K562 (cell line): ENCODE measurements at regions not wholly inside any gene's neighbourhood (a gene's known extent, or its start where the extent isn't known, plus 50 kb on each side); places are given as distances from the start of the nearest gene placed in this dataset.
A peak's percentile ranks its signal among the peaks of the same experiment; 100 is the strongest.

Source experiments
- ATAC-seq: fragments of 200-7000 bp; cut with Tn5 transposase; 3 replicates; pipeline ENCODE4 v1.9.1; 2020; ENCODE audit warnings: moderate library complexity
- BruUV-seq: library from RNA; stranded (reverse); fragments of 400-500 nt; replicated peaks from 2 replicates; lab custom pipeline; 2021; lab: Mats Ljungman, UMichigan
- CTCF ChIA-PET: fragments of 300-600 bp; formaldehyde crosslinking; extraction: SDS; loops from one replicate; lab custom pipeline; 2021; ENCODE audit warnings: low intra/inter-chr PET ratio; lab: Yijun Ruan, JAX
- POLR2A ChIA-PET: fragments of 300-600, 350-650 bp; sonication (Branson Sonifier 250); formaldehyde crosslinking; extraction: SDS; loops from one replicate; lab custom pipeline; 2021; ENCODE audit warnings: antibody characterized with exemption, inconsistent platforms; lab: Yijun Ruan, JAX
- DNase-seq, 4 experiments: peaks; one replicate each; pipeline versions ENCODE4 v3.0.0 to v3.0.0-alpha.2; 2011 to 2018; ENCODE audit warnings: low spot score in 3 of 4, mixed read lengths in 3 of 4; ENCODE audit errors: extremely low read depth in 1 of 4
- FAIRE-seq: peaks from 2 replicates; lab custom pipeline; 2011; peaks lifted over from hg19 to GRCh38; lab: Jason Lieb, UNC
- H2AFZ ChIP-seq: 2 replicates; pipeline ENCODE4 v1.6.0; 2011; ENCODE audit warnings: low read depth, low read length, control low read depth, inconsistent platforms
- H3K27ac ChIP-seq: fragments of 200-600 bp; 3 replicates; pipeline ENCODE4 v1.8.0; 2011; ENCODE audit warnings: low read depth, mild to moderate bottlenecking, control low read depth, inconsistent platforms, low read length, moderate library complexity, mixed read lengths; ENCODE audit errors: extremely low read depth
- H3K27me3 ChIP-seq, 2 experiments: fragments of 300-600 bp in 1 of 2; 2 replicates in 1 of 2; 3 replicates in 1 of 2; pipeline versions ENCODE4 v1.6.0 to v1.8.0; 2011; ENCODE audit warnings: inconsistent platforms in 2 of 2, low read length in 2 of 2, mild to moderate bottlenecking in 1 of 2, mixed read lengths in 1 of 2, moderate library complexity in 1 of 2; ENCODE audit not compliant: control insufficient read depth in 2 of 2, insufficient read depth in 2 of 2
- H3K36me3 ChIP-seq: fragments of 300-600 bp; 3 replicates; pipeline ENCODE4 v1.8.0; 2011; ENCODE audit warnings: mild to moderate bottlenecking, low read length, inconsistent platforms; ENCODE audit not compliant: control insufficient read depth, insufficient read depth
- H3K4me1 ChIP-seq, 2 experiments: fragments of 200-600 bp in 1 of 2; replicated peaks in 1 of 2; 2 replicates in 1 of 2; 3 replicates in 1 of 2; pipeline versions ENCODE4 v1.5.1 to v1.8.0; 2011; ENCODE audit warnings: inconsistent platforms in 2 of 2, low read length in 2 of 2, mild to moderate bottlenecking in 1 of 2, mixed read lengths in 1 of 2, moderate library complexity in 1 of 2; ENCODE audit not compliant: control insufficient read depth in 2 of 2, insufficient read depth in 2 of 2
- H3K4me2 ChIP-seq: 2 replicates; pipeline ENCODE4 v1.6.1; 2011; ENCODE audit warnings: low read length, control low read depth, inconsistent platforms, mixed read lengths; ENCODE audit not compliant: insufficient read depth
- H3K4me3 ChIP-seq: fragments of 200-600 bp; sonication (generic), shearing (Covaris generic); 2 replicates; pipeline ENCODE4 v1.5.1; 2016; ENCODE audit warnings: control low read depth, inconsistent platforms
- H3K79me2 ChIP-seq: fragments of 200-600 bp; 3 replicates; pipeline ENCODE4 v1.8.0; 2011; ENCODE audit warnings: low read length, inconsistent platforms; ENCODE audit not compliant: control insufficient read depth, insufficient read depth
- H3K9ac ChIP-seq, 2 experiments: 2 replicates each; pipeline versions ENCODE4 v1.6.0 to v1.6.1; 2011; ENCODE audit warnings: low read depth in 2 of 2, low read length in 2 of 2, control low read depth in 1 of 2, inconsistent platforms in 1 of 2, mild to moderate bottlenecking in 1 of 2, mixed read lengths in 1 of 2; ENCODE audit not compliant: insufficient read depth in 1 of 2
- H3K9me1 ChIP-seq: one replicate; pipeline ENCODE4 v1.6.0; 2011; ENCODE audit warnings: inconsistent platforms, mild to moderate bottlenecking, low read length, moderate library complexity; ENCODE audit not compliant: control insufficient read depth, insufficient read depth
- H3K9me3 ChIP-seq: replicated peaks from 2 replicates; pipeline ENCODE4 v1.5.1; 2011; ENCODE audit warnings: low read depth, low read length, inconsistent platforms; ENCODE audit not compliant: control insufficient read depth, insufficient read depth
- H4K20me1 ChIP-seq: replicated peaks from 2 replicates; pipeline ENCODE4 v1.6.1; 2011; ENCODE audit warnings: low read length, inconsistent platforms, mixed read lengths; ENCODE audit not compliant: control insufficient read depth, insufficient read depth
- ARID1B ChIP-seq: fragments of 450-650 bp; IDR thresholded peaks from 2 replicates; pipeline ENCODE4 v1.6.1; 2016; ENCODE audit warnings: antibody characterized with exemption, mild to moderate bottlenecking, inconsistent platforms
- ETV5 ChIP-seq: sonication (generic); formaldehyde crosslinking; IDR thresholded peaks from 2 replicates; pipeline ENCODE4 v1.4.0; 2020; ENCODE audit warnings: low read depth, mild to moderate bottlenecking, missing genetic modification reagents
- FOSL1 ChIP-seq: fragments of 200-800 bp; sonication (Bioruptor generic); conservative IDR thresholded peaks from 2 replicates; pipeline ENCODE4 v1.6.1; 2016; ENCODE audit warnings: missing genetic modification characterization, missing compliant biosample characterization
- MEF2A ChIP-seq: IDR thresholded peaks from 2 replicates; pipeline ENCODE4 v1.6.1; 2011; ENCODE audit warnings: low read depth, mild to moderate bottlenecking, low read length, moderate library complexity; ENCODE audit not compliant: control insufficient read depth
- PHF20 ChIP-seq: fragments of 450-650 bp; IDR thresholded peaks from 2 replicates; pipeline ENCODE4 v1.6.1; 2018; ENCODE audit not compliant: partially characterized antibody
- SMAD2 ChIP-seq: fragments of 150-350 bp; IDR thresholded peaks from 2 replicates; pipeline ENCODE4 v1.6.1; 2014; ENCODE audit warnings: low read depth, mild to moderate bottlenecking, low read length
- SMARCA5 ChIP-seq: fragments of 450-650 bp; IDR thresholded peaks from 2 replicates; pipeline ENCODE4 v1.6.1; 2016
- TAF1 ChIP-seq: IDR thresholded peaks from 2 replicates; pipeline ENCODE4 v1.6.1; 2011; ENCODE audit warnings: mild to moderate bottlenecking, low read length, moderate library complexity; ENCODE audit not compliant: insufficient read depth, control insufficient read depth, severe bottlenecking; ENCODE audit errors: extremely low read depth
- ZBTB17 ChIP-seq: fragments of 450-650 bp; formaldehyde crosslinking; IDR thresholded peaks from 2 replicates; pipeline ENCODE4 v1.4.0; 2020; ENCODE audit warnings: mild to moderate bottlenecking
- ZFX ChIP-seq: sonication (generic); formaldehyde crosslinking; IDR thresholded peaks from 2 replicates; pipeline ENCODE4 v1.8.0; 2022; ENCODE audit warnings: mild to moderate bottlenecking, missing genetic modification reagents, moderate library complexity
- ZNF175 ChIP-seq: fragments of 200-800 bp; sonication (Bioruptor generic); IDR thresholded peaks from 2 replicates; pipeline ENCODE4 v1.6.1; 2016; ENCODE audit warnings: low read depth, mild to moderate bottlenecking, missing genetic modification characterization, missing compliant biosample characterization
- ZNF384 ChIP-seq: IDR thresholded peaks from 2 replicates; pipeline ENCODE4 v1.6.1; 2012; ENCODE audit warnings: low read depth, low read length, improper control_type of control experiment
- ZNF584 ChIP-seq: fragments of 200-800 bp; sonication (Bioruptor generic); IDR thresholded peaks from 2 replicates; pipeline ENCODE4 v1.6.1; 2016; ENCODE audit warnings: low read depth, mild to moderate bottlenecking, missing genetic modification characterization, missing compliant biosample characterization
- ZNF79 ChIP-seq: fragments of 250-450 bp; sonication (Bioruptor Pico); IDR thresholded peaks from 2 replicates; pipeline ENCODE4 v1.4.0; 2020; ENCODE audit warnings: low read depth, mild to moderate bottlenecking, moderate library complexity
- WGBS: fragments of 100-300 bp; shearing (Covaris generic); methylation state at CpG from one replicate; pipeline ENCODE4 v1.1.6; 2016; ENCODE audit warnings: low coverage, mixed read lengths; ENCODE audit not compliant: insufficient coverage; ENCODE audit errors: missing lambda C conversion rate; 5-methylcytosine and 5-hydroxymethylcytosine counted together
- in situ Hi-C: fragments of 300-500 bp; cut with MboI; formaldehyde crosslinking; loops from 4 replicates; pipeline ENCODE4 v1.15.0; 2018; ENCODE audit warnings: inconsistent platforms, mixed read lengths
- intact Hi-C: fragments of 100-400 bp; cut with micrococcal nuclease; formaldehyde crosslinking; loops from 2 replicates; pipeline ENCODE4 v1.14.2; 2022
- TF ChIP-seq, protein P1 (sequence below): fragments of 250-450 bp; sonication (Bioruptor Pico); IDR thresholded peaks from 2 replicates; pipeline ENCODE4 v1.5.0; 2021
- TF ChIP-seq, protein P2 (sequence below): IDR thresholded peaks from 2 replicates; pipeline ENCODE4 v1.6.1; 2011; ENCODE audit warnings: borderline replicate concordance, low read depth, mild to moderate bottlenecking, moderate library complexity, low read length; ENCODE audit not compliant: insufficient read depth, poor library complexity, severe bottlenecking
- TF ChIP-seq, protein P3 (sequence below): sonication (generic); formaldehyde crosslinking; IDR thresholded peaks from 2 replicates; pipeline ENCODE4 v1.8.0; 2022; ENCODE audit warnings: mild to moderate bottlenecking, missing genetic modification reagents

DNA sequence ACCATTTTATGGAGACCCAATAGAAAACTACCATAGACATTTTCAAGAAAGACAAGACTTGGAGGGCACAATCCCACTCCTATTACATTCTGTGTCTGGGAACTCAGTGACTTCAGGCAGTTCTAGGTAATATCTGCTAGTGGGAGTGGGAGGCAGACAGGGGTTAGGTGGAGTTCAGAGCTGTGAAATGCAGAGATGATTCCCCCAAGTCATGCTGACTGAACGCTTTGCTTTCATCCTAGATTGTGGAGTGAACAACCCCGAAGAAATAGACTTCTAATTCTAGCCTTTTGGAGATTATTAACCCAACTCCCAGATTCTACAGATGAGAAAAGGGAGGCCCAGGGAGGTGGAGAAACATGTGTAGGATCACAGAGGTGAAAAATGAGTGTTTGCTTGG, 437.8 kb upstream of the CADM1 start (continued):
- TF ChIP-seq, protein P1, sequence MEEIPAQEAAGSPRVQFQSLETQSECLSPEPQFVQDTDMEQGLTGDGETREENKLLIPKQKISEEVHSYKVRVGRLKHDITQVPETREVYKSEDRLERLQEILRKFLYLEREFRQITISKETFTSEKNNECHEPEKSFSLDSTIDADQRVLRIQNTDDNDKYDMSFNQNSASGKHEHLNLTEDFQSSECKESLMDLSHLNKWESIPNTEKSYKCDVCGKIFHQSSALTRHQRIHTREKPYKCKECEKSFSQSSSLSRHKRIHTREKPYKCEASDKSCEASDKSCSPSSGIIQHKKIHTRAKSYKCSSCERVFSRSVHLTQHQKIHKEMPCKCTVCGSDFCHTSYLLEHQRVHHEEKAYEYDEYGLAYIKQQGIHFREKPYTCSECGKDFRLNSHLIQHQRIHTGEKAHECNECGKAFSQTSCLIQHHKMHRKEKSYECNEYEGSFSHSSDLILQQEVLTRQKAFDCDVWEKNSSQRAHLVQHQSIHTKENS (CRISPR knock-in tag): no peak
- TF ChIP-seq TAF1: no peak
- no peak for TF ChIP-seq ZFX (CRISPR knock-in tag)
- TF ChIP-seq ZBTB17 (CRISPR knock-in tag): no peak
- no peak for TF ChIP-seq ETV5 (CRISPR knock-in tag)
- TF ChIP-seq ZNF384: no peak
- TF ChIP-seq, all 486 proteins: peak for 0

DNA sequence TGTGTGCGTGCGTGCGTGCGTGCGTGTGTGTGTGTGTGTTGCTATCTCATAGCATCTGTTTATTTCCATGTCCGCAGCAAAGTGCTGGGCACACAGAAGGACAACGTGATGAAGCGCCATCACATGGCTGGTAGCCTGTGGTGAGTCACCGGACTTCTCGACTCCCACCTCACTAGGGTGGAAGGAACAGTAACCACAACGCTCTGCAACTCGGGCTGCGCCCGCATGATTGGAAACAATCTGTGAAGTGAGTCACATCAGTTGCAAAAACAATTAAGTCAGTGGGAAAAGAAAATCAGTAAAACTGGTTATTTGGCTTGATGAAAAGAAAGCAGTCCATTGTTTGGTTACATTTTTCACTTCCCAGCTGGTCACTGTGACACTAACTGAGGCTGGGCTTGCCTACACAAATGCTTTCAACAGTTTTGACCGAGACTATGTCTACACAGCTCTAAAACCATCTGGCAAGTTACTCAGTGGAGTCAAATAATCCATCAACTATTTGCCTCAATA, 437.3 kb upstream of the CADM1 start:
- intact Hi-C loops: no loop called here
- no peaks in the 10 kb centered on the region for H3K9me1 ChIP-seq
- peak; percentile 66; the same call in 2 of the 3 replicates for ATAC-seq
- FAIRE-seq: no peak
- no peak overlapping the region for H3K27ac ChIP-seq
- no peaks in the 10 kb centered on the region for H3K4me1 ChIP-seq
- H3K4me2 ChIP-seq: no peak overlapping the region
- CTCF ChIA-PET: no interaction called here
- POLR2A ChIA-PET: no interaction called here
- no peaks in the 10 kb centered on the region for H3K27me3 ChIP-seq
- DNase-seq: peak; percentile 20 to 41 (median 27)
- no peak overlapping the region for H3K4me3 ChIP-seq
- 2% methylated on average over 15 of the region's 15 CpGs for WGBS
- no peaks in the 10 kb centered on the region for H3K36me3 ChIP-seq
- H2AFZ ChIP-seq: no peak overlapping the region
- H3K79me2 ChIP-seq: no peaks in the 10 kb centered on the region
- in situ Hi-C loops: no loop called here
- no peak overlapping the region for H3K9ac ChIP-seq
- peaks cover 5% of the 10 kb centered on the region; the same call in 1 of the 2 replicates for H4K20me1 ChIP-seq
- BruUV-seq: no TSS peak
- H3K9me3 ChIP-seq: no peaks in the 10 kb centered on the region
- peak; percentile 95 for TF ChIP-seq FOSL1 (tag)
- TF ChIP-seq ARID1B: peak; percentile 78
- no peak for TF ChIP-seq ZNF175 (CRISPR knock-in tag)
- no peak for TF ChIP-seq MEF2A
- TF ChIP-seq, protein P2, sequence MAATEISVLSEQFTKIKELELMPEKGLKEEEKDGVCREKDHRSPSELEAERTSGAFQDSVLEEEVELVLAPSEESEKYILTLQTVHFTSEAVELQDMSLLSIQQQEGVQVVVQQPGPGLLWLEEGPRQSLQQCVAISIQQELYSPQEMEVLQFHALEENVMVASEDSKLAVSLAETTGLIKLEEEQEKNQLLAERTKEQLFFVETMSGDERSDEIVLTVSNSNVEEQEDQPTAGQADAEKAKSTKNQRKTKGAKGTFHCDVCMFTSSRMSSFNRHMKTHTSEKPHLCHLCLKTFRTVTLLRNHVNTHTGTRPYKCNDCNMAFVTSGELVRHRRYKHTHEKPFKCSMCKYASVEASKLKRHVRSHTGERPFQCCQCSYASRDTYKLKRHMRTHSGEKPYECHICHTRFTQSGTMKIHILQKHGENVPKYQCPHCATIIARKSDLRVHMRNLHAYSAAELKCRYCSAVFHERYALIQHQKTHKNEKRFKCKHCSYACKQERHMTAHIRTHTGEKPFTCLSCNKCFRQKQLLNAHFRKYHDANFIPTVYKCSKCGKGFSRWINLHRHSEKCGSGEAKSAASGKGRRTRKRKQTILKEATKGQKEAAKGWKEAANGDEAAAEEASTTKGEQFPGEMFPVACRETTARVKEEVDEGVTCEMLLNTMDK: no peak
- 0 out of 2 replicates have a peak, but pooled peaks have one; percentile 25 for TF ChIP-seq ZNF584 (CRISPR knock-in tag)
- no peak for TF ChIP-seq SMARCA5
- no peak for TF ChIP-seq SMAD2
- TF ChIP-seq, protein P3, sequence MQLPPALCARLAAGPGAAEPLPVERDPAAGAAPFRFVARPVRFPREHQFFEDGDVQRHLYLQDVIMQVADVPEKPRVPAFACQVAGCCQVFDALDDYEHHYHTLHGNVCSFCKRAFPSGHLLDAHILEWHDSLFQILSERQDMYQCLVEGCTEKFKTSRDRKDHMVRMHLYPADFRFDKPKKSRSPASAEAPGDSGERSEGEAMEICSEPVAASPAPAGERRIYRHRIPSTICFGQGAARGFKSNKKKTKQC: no peak
- no peak for TF ChIP-seq ZNF79 (CRISPR knock-in tag)
- no peak for TF ChIP-seq PHF20
